HEK293T (cell line): ENCODE measurements at regions not wholly inside any gene's neighbourhood (a gene's known extent, or its start where the extent isn't known, plus 50 kb on each side); places are given as distances from the start of the nearest gene placed in this dataset.

Experiments used
- LEF1 ChIP-seq: fragments of 450-650 bp; IDR thresholded peaks from 2 replicates; pipeline ENCODE4 v1.6.1; 2017; ENCODE audit warnings: mild to moderate bottlenecking, borderline replicate concordance
- SP1 ChIP-seq: fragments of 450-650 bp; IDR thresholded peaks from 2 replicates; pipeline ENCODE4 v1.6.1; 2017

DNA sequence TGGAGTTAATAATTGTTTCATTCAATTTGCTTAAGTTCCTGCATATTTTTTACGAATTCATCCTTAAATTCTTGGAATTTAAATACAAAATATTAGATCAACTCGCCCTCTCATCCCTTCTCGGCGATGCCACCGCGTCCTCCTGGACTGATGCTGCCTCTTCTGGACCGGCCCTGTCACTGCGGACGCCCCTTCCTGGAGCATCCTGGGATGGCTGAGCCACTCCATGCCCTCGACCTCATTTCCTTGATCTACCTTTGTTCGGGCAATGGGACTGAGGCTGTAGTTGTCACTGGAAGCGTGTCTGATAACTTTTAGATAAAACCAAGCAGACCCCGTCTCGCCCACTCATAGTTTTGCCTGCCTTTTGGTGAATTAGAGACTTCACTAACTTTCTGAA is 283.7 kb downstream of the TEX29 start:
- no peak for TF ChIP-seq LEF1
- TF ChIP-seq SP1, result no peak
